ENCODE measurements at regions not wholly inside any gene's neighbourhood (a gene's known extent, or its start where the extent isn't known, plus 50 kb on each side); places are given as distances from the start of the nearest gene placed in this dataset.

DNA sequence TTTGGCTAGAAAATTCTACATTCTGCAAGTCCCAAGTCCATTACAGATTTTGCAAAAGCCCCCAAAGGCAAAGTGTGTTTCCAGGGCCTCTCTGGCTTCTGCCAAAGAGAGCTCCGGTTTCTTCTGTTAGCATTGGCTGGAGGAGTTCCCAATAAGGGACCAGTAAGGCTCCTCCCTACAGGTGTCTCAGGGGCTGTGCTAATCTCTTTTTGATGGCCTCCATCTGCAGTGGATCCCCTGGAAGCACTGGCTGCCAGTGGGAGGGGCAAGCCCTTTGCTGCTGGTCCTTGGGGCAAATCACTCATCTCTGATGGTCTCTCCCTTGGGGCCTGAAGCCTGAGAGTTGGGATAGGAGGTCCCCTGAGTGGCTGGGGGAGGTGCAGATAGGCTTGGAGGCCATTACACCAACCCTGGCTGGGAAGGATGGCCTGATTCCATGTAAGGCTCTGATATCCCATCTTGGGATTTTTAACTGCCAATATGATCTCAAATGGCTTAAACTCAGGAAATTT lies 89.1 kb upstream of the USP24 start:
- no peak for TF ChIP-seq KAT8 (CRISPR knock-in tag; IDR thresholded peaks at IDR 0.05)
- TF ChIP-seq JUND (CRISPR knock-in tag; IDR thresholded peaks at IDR 0.05), result no peak
- TF ChIP-seq ZMAT3 (CRISPR knock-in tag; conservative IDR thresholded peaks at IDR 0.05), result no peak
- TF ChIP-seq, protein P1, sequence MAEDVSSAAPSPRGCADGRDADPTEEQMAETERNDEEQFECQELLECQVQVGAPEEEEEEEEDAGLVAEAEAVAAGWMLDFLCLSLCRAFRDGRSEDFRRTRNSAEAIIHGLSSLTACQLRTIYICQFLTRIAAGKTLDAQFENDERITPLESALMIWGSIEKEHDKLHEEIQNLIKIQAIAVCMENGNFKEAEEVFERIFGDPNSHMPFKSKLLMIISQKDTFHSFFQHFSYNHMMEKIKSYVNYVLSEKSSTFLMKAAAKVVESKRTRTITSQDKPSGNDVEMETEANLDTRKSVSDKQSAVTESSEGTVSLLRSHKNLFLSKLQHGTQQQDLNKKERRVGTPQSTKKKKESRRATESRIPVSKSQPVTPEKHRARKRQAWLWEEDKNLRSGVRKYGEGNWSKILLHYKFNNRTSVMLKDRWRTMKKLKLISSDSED (CRISPR knock-in tag; IDR thresholded peaks at IDR 0.05), result no peak
- no peak for TF ChIP-seq CHD4 (IDR thresholded peaks at IDR 0.05; ENCODE audit: borderline replicate concordance, low read length)
- TF ChIP-seq, protein P2, sequence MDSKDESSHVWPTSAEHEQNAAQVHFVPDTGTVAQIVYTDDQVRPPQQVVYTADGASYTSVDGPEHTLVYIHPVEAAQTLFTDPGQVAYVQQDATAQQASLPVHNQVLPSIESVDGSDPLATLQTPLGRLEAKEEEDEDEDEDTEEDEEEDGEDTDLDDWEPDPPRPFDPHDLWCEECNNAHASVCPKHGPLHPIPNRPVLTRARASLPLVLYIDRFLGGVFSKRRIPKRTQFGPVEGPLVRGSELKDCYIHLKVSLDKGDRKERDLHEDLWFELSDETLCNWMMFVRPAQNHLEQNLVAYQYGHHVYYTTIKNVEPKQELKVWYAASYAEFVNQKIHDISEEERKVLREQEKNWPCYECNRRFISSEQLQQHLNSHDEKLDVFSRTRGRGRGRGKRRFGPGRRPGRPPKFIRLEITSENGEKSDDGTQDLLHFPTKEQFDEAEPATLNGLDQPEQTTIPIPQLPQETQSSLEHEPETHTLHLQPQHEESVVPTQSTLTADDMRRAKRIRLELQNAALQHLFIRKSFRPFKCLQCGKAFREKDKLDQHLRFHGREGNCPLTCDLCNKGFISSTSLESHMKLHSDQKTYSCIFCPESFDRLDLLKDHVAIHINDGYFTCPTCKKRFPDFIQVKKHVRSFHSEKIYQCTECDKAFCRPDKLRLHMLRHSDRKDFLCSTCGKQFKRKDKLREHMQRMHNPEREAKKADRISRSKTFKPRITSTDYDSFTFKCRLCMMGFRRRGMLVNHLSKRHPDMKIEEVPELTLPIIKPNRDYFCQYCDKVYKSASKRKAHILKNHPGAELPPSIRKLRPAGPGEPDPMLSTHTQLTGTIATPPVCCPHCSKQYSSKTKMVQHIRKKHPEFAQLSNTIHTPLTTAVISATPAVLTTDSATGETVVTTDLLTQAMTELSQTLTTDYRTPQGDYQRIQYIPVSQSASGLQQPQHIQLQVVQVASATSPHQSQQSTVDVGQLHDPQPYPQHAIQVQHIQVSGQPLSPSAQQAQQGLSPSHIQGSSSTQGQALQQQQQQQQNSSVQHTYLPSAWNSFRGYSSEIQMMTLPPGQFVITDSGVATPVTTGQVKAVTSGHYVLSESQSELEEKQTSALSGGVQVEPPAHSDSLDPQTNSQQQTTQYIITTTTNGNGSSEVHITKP (CRISPR knock-in tag; IDR thresholded peaks at IDR 0.05; ENCODE audit: low read depth), result no peak
- TF ChIP-seq PTBP1 (IDR thresholded peaks at IDR 0.05; ENCODE audit: low read depth, low read length, poor library complexity, severe bottlenecking), result no peak
- TF ChIP-seq RAD51 (IDR thresholded peaks at IDR 0.05; ENCODE audit: borderline replicate concordance), result no peak
- no peak for TF ChIP-seq DNMT1 (CRISPR knock-in tag; IDR thresholded peaks at IDR 0.05)
- no peak for TF ChIP-seq CCAR2 (optimal IDR thresholded peaks at IDR 0.05; ENCODE audit: low read depth, low read length)
- no peak for TF ChIP-seq REL (CRISPR knock-in tag; conservative IDR thresholded peaks at IDR 0.05)
- TF ChIP-seq, protein P3, sequence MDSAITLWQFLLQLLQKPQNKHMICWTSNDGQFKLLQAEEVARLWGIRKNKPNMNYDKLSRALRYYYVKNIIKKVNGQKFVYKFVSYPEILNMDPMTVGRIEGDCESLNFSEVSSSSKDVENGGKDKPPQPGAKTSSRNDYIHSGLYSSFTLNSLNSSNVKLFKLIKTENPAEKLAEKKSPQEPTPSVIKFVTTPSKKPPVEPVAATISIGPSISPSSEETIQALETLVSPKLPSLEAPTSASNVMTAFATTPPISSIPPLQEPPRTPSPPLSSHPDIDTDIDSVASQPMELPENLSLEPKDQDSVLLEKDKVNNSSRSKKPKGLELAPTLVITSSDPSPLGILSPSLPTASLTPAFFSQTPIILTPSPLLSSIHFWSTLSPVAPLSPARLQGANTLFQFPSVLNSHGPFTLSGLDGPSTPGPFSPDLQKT (CRISPR knock-in tag; IDR thresholded peaks at IDR 0.05; ENCODE audit: borderline replicate concordance), result no peak
- no peak for TF ChIP-seq GABPA (IDR thresholded peaks at IDR 0.05; ENCODE audit: low read depth, low read length)
- no peak for TF ChIP-seq GABPA (CRISPR knock-in tag; IDR thresholded peaks at IDR 0.05; ENCODE audit: low read depth)
